ENCODE measurements at regions not wholly inside any gene's neighbourhood (a gene's known extent, or its start where the extent isn't known, plus 50 kb on each side); places are given as distances from the start of the nearest gene placed in this dataset.

DNA sequence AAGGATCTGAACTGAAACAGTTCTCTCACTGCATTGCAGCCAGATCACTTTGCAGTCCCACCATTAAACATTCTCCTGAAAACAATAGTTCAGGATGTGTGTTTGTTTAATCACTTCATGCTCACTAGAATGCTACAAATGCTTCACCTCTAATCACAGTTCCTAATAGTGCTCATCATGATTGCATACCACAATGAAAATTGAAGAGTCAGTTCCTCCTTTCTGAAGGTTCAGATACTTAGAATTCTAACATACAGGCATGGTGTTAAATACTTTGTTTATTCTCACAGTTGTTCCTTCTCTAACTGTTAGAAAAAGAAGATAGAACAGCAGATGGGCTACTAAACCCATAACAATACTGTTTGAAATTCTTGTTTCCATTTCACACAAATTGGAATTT, 622.3 kb upstream of the ACVR2A start:
- no peak for DNase-seq (ENCODE audit: low read depth, low spot score)

DNA sequence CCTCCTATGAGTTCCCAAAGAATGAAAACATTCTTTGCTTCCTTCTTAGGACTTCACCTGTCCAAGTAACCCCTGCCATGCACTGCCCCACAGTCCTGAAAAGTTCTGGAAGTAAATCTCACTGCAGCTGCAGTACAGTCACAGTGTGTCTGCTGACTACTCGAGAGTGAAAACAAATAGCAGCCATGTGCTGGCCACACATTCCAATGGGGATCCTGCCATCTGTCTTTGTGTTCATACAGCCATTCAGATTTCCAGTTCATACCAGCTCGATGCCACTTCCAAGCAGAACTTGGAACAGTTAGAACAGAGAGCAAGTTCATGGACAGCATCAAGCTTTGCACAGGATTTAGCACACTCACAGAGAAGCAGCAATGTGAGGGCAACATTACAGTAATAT, 629.9 kb upstream of the ACVR2A start:
- DNase-seq (ENCODE audit: low read depth, low spot score), result no peak

DNA sequence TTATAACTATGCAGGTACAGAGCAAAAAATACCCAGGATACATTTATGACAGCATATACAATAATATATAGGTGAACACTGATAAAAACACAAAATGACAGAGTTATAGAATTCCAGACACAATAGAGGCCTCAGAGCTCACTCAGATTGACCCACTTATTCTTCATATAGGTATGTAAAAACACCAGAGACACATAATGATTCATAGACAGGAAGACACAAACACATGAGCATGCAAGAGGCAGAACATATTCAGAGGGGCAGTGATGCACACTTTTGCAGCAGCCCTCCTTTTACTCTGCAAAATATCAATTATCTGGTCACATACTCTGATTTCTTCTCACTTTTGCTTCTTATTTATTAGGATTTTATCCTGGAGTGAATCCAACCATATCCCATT, 633.3 kb upstream of the ACVR2A start:
- DNase-seq (ENCODE audit: low read depth, low spot score), result no peak

DNA sequence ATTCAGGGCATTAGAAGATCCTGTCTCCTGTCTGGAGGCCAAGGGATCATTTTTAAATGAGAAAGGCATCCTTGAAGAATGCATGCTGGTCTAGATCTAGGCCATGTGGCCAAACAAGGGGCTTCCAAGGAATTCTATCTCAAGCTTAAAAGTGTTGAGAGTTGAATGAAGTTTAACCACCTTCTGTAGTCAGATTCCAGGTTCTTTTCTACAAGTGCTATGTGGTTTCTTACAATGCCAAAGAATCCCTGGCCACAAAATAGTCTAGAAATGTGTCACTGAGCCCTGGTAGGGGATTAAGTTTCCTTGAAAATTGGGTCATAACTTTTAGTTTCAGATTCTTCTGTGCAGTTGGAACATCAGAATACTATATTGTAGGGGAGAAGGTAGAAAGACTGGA, 640.7 kb upstream of the ACVR2A start:
- DNase-seq (ENCODE audit: low read depth, low spot score), result no peak

DNA sequence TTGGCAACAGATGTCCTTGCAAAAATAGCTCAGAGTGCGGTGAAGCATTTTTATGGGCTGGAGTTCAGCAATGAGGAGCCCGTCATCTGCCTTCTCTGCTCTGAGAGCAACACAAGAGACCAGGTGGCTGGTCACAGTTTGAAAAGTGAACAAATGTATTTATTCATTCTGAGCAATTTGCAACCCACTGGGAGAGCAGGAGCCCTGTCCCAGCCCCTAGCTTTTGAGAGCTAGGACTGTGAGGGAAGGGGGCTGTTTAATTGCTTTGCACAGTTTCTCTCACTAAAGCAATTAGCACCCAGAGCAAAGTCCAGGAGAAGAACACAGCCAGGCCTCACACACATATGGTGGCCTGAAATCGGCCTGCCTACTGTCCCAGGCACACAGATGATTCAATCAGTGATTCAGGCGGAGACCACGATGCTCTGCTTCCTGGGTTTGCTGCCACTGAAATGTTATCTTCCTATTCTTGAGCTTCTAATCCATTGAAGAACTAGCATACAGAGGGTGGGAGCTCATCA, 646.1 kb upstream of the ACVR2A start:
- DNase-seq (ENCODE audit: low read depth, low spot score), result no peak

- no peak for DNase-seq (ENCODE audit: low read depth, low spot score)
Observed at GRCh38 chr2:147197754-147198483, 646.9 kb upstream of the ACVR2A start.

DNA sequence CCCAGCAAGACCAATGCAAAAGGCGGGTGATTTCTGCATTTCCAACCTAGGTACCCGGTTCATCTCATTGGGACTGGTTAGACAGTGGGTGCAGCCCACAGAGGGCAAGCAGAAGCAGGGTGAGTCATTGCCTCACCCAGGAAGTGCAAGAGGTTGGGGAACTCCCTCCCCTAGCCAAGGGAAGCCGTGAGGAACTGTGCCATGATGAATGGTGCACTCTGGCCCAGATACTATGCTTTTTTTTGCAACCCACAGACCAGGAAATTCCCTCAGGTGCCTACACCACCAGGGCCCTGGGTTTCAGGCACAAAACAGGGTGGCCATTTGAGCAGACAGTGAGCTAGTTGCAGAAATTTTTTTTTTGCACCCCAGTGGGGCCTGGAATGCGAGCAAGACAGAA, 662.6 kb upstream of the ACVR2A start:
- DNase-seq (ENCODE audit: low read depth, low spot score), result no peak

DNA sequence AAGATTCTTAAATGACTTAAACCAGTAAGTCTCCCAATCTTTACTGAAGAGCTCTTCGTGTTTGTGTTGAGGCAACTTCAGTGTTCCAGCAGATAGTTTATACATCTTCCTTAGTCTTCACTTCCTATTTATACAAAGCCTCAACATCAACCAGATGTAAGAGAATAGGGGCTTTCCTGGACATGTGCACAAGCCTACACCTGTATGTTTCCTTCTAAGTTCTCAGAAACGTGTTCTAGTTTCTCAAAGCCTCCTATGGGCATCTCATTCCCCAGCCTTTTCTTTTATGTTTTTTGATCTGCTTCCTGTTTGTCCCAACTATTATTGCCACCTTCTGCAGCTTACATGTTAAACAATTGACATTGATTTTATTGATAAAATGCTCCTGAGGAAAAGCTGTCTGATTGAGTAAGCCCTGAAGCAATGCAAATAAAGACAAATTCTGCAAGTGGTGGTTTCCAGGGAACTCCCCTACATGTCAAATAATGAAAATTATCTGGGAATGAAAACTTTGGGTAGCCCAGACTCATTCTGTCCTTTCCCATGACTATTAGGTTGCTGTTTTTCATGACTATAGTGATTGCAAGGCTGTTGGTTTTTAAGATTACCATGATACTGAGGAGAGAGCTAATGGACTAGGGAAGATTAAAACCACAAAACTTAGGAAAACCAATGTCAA, 663.3 kb upstream of the ACVR2A start:
- DNase-seq (ENCODE audit: low read depth, low spot score), result no peak

GRCh38 chr2:147177071-147177857, 667.6 kb upstream of the ACVR2A start:
- DNase-seq (ENCODE audit: low read depth, low spot score), result no peak

- DNase-seq (ENCODE audit: low read depth, low spot score), result no peak
Observed at GRCh38 chr2:147174824-147175254, 670.0 kb upstream of the ACVR2A start.

DNA sequence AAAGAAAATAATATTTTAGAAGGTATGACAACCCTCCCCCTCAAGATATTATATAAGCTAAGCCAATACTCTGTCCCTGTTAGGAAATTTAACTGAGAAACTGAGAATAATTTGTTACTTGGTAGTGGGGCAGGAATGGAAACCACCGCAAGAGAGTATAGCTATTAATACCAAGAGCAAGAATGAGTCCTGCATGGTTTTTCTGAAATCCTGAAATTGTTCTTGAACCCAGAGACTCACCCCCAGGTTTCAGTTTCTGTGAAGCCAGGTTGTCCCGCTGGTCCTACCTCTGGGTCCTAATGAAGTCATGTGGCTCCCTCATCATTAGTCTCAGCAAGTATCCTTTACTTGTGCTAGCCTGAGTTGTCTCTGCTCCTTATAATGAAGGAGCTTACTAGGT, 671.0 kb upstream of the ACVR2A start:
- no peak for DNase-seq (ENCODE audit: low read depth, low spot score)

DNA sequence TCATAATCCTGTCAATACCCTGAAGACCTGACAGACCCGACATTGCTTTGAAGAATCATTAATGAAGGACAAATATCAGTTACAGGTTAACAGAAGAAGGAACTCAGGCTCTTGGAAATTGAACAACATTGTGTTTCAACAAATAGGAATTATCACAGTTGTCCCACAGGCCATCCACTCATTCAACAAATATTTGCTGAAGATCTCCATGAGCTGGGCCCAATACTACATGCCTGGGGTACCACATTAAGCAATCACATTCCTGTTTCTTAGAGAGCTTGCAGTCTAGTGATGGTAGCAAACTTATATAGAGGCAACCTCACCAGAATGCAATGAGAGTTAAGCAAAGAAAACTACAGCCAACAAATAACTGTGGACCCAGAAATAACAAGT, 671.6 kb upstream of the ACVR2A start:
- DNase-seq (ENCODE audit: low read depth, low spot score), result no peak

DNA sequence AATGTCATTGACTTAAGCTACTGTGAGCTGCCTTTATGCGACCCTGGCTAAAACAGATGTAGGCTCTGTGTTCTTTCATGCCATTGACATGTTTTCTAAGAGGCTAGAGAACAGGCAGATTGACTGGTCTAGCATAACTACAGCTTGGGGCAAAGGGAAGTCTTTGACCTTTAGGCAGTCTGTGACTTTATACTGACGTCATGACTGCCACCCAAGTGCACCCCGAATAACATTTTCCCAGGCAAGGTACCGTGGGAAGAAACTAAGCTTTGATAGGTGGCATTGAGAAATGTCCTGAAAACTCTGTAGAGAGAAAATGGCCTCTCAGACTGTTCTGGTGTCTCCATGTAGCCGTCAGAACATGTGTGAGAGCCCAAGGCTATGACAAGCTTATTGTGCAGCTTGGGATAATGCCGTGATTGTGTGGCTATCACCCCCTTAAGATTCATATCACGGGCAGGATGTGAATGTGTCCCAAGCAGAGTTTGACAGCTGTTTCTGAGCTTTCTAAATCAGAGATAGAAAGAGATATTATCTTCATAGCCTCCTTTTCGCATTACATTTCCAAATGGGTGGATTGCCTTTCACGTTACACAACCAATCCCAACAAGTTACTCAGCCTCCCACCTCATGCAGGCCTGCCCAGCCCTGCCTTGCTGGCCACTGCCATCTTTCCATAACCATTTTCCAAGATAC, 672.2 kb upstream of the ACVR2A start:
- DNase-seq (ENCODE audit: low read depth, low spot score), result no peak

DNA sequence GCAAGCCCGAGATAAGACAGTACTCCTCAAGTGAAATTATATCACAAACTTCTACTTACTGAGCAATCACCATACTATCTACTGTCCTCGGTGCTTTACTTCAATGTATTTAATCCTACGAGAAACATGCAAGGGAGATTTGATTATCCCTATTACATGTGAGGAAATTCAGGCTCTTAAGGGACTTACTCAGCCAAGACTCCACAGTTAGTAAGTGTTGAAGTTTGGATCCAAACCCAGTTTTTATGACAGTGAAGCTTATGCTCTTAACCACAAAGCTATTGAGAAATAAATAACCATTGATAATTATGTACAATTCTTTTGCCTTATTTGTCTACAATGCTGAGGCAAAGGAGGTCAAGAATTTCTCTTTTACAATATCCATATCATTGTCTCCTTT, 672.9 kb upstream of the ACVR2A start:
- no peak for DNase-seq (ENCODE audit: low read depth, low spot score)

DNA sequence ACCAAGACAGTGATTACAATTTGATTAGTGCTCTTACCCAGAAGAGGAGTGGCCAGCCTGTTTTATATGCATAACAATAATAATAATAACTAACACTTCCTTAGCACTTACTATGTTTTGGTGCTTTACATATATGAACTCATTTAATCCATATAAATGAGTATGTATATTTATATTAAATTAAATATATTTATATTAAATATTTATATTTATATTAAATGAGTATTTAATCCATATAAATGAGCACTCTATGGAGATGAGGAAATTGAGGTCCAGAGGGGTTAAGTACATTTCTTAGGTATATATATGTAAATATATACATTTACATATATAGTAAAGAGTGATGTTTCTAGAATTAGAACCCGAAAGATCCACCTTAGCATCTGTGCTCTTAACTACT, 673.9 kb upstream of the ACVR2A start:
- no peak for DNase-seq (ENCODE audit: low read depth, low spot score)

DNA sequence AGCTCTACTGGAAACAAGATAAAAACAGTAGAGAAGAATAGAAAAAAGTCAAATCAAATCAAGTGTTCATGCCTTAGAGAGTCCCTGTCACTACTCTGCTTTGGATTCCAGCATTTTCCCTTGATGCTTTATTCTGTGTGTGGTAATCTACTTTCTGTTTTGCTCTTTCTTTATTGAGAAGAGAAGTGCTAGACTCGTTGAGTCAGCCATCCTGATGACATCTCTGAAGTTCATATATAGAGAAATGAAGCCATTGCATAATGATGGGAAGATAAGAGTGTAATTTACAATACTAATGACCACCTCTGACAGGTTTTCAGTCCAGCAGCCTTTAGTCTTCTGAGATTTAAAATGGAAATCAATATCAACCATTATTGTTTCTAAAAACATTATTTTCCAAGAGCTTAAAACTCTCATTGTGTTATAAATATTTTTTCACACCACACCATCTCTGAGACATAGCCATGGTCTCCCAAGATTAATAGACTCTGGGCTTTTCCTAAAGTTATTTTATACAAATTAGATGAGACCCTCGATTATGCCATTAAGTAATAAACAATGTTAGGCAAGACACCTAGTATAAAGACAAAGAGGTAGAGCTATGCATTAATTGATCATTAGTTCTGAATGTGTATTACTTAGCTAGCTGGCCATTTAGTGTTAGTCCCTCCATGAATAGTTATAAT, 679.0 kb upstream of the ACVR2A start:
- DNase-seq (ENCODE audit: low read depth, low spot score), result no peak

DNA sequence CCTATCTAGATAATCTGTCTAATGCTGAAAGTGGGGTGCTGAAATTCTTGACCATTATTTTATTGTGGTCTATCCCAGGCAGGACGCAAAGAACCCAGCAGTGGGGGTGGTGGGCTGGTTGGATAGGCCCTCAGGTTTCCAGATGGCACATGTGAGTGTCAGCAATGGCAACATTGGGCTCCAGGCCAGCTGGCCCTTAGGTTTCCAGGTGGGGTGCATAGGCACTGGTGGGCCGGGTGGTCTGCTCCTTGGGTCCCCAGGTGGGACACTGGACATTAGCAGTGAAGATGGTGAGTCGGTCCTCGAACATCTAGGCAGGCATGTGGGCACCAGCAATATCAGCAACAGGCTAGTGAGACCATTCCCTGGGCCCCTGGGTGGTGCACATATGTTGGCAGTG, 680.3 kb upstream of the ACVR2A start:
- DNase-seq (ENCODE audit: low read depth, low spot score), result no peak

GRCh38 chr2:147161746-147162145, 683.1 kb upstream of the ACVR2A start:
- DNase-seq (ENCODE audit: low read depth, low spot score), result no peak

DNA sequence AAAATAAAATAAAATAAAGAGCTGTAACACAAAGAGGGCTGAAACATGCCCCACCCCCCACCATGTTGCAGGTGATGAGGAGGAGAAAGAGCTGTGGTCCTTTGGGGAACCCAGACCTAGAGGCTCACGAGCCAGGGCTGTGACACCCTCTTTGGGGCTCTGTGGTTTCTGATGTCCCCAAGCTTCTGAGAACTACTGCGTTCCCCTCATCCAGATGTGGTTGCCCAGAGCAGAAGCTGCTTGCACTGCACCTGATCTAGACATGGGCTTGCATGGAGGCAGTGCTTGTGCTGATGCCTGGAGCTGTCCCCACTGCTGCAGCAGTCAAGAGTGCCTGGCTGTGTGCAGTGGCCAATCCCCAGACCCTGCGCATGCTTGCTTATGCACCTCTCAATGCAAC, 687.9 kb upstream of the ACVR2A start:
- DNase-seq (ENCODE audit: low read depth, low spot score), result no peak

DNA sequence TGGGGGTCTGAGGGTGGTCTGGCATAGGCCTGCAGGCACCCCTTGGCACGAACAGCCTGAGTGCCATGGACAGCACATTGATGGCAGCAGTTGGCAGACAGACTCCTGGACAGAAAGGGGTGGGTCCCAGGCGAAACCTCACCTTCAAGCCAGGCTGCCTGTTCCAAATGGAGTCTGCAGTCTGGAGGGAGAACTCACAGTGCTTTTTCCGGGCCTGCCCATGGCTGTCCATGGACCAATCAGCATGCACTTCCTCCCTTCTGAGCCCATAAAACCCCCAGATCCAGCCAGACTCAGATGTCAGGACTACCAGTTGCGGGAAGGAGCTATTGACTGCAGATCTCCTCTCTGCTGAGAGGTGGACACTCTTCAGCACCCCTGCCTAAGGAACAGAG, 694.6 kb upstream of the ACVR2A start:
- DNase-seq (ENCODE audit: low read depth, low spot score), result no peak

DNA sequence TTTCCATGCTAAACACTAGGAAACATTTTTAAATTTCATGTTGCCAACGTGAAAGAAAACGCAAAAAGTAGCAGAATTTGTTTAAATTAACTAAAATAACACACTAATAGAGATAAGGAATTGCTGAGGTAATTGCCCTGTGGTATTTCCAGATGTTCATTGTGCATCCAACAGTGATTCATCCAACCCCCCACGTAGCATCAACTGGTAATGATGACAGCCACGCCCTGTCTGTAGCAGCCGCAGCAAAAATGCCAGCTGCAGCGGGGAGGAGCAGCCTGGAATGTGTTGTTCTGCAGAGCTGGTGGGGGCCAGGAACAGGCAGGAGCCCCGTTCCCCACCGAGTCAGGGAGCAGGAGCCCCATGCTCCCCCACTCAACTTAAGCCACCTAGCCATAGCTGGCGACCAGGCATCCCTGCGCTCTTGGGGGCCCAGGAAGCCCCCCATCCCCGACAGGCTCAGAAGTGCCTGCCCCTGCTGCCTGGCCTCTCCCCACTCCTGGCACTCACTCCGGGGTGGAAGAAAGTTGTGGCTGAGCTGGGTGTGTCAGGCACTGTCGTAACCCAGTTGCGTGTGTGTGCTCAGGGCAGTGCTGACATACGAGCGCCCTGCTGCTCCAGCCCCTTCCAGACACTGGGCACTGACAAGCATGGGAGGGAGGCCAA, 695.1 kb upstream of the ACVR2A start:
- no peak for DNase-seq (ENCODE audit: low read depth, low spot score)
